Activated T-helper 1 cell treated with Interleukin-2 at 50 U/mL for 16 hours (primary cell): ENCODE measurements at regions not wholly inside any gene's neighbourhood (a gene's known extent, or its start where the extent isn't known, plus 50 kb on each side); places are given as distances from the start of the nearest gene placed in this dataset.
"Not testable (repeated sequence)": the region's sequence is repeated elsewhere in the genome, so short reads cannot be mapped to it uniquely, and the experiment has no call there.

Source experiments
- DNase-seq: peaks from one replicate; pipeline ENCODE4 v3.0.0-alpha.2; 2020; ENCODE audit warnings: low read depth

GRCh38 chr1:185540295-185540694 lies 193.9 kb upstream of the HMCN1 start:
- no peak for DNase-seq

GRCh38 chr1:185539277-185539943 lies 194.8 kb upstream of the HMCN1 start:
- DNase-seq = no peak

GRCh38 chr1:185538309-185538898 lies 195.8 kb upstream of the HMCN1 start:
- not testable (repeated sequence) for DNase-seq

- DNase-seq = no peak
Observed at GRCh38 chr1:185537596-185537995, 196.6 kb upstream of the HMCN1 start.

- no peak for DNase-seq
Observed at GRCh38 chr1:185536165-185536920, 197.8 kb upstream of the HMCN1 start.

- no peak for DNase-seq
Observed at GRCh38 chr1:185535621-185536020, 198.6 kb upstream of the HMCN1 start.

GRCh38 chr1:185534801-185535200 lies 199.4 kb upstream of the HMCN1 start:
- no peak for DNase-seq

- no peak for DNase-seq
Observed at GRCh38 chr1:185533596-185533995, 200.6 kb upstream of the HMCN1 start.

- DNase-seq = no peak
Observed at GRCh38 chr1:185532856-185533255, 201.3 kb upstream of the HMCN1 start.

GRCh38 chr1:185531838-185532237 lies 202.4 kb upstream of the HMCN1 start:
- no peak for DNase-seq

GRCh38 chr1:185530215-185530614 lies 204.0 kb upstream of the HMCN1 start:
- no peak for DNase-seq

GRCh38 chr1:185529673-185530072 lies 204.5 kb upstream of the HMCN1 start:
- no peak for DNase-seq

GRCh38 chr1:185528084-185528676 lies 206.0 kb upstream of the HMCN1 start:
- DNase-seq = no peak

- no peak for DNase-seq
Observed at GRCh38 chr1:185526344-185527307, 207.6 kb upstream of the HMCN1 start.

- DNase-seq = no peak
Observed at GRCh38 chr1:185520188-185520920, 203.3 kb upstream of the IVNS1ABP start.

- DNase-seq = no peak
Observed at GRCh38 chr1:185517808-185518419, 200.9 kb upstream of the IVNS1ABP start.

- not testable (repeated sequence) for DNase-seq
Observed at GRCh38 chr1:185517301-185517700, 200.3 kb upstream of the IVNS1ABP start.

GRCh38 chr1:185515696-185516095 lies 198.7 kb upstream of the IVNS1ABP start:
- no peak for DNase-seq

GRCh38 chr1:185514311-185514710 lies 197.3 kb upstream of the IVNS1ABP start:
- DNase-seq = no peak

- DNase-seq = no peak
Observed at GRCh38 chr1:185512442-185512841, 195.4 kb upstream of the IVNS1ABP start.

- no peak for DNase-seq
Observed at GRCh38 chr1:185501099-185501498, 184.1 kb upstream of the IVNS1ABP start.
